ENCODE measurements at regions not wholly inside any gene's neighbourhood (a gene's known extent, or its start where the extent isn't known, plus 50 kb on each side); places are given as distances from the start of the nearest gene placed in this dataset.

DNA sequence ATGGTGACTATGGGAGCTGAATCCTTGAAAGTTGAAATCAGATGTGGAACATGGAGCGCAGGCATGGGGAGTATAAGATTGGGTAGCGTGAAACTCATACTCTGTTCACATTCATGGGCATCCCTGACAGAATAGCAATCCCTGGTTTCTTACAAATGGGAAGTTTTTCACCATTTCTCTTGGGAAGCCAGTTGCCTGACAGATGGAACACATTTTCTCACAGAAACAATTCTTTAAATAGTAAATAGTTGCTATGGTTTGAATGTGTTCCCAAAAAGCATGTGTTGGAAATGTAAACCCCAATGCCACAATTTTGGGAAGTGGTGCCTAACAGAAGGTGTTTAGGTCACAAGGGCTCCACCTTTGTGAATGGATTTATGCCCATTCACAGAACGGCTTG lies 262.8 kb upstream of the HS3ST5 start:
- H3K27ac ChIP-seq (ENCODE audit: low read depth, low read length), result no peak overlapping the region
- no peak overlapping the region for H2AFZ ChIP-seq (ENCODE audit: insufficient read depth, low read length, poor library complexity)
- no peaks in the 10 kb centered on the region for H3K4me1 ChIP-seq (ENCODE audit: control insufficient read depth in 1 of 2, insufficient read depth in 2 of 2, low read length in 2 of 2)
- H3K79me2 ChIP-seq (ENCODE audit: control insufficient read depth, insufficient read depth, low read length, poor library complexity), result no peaks in the 10 kb centered on the region
- WGBS (ENCODE audit: extremely low coverage, insufficient coverage, insufficient read length), result no CpG with 5 or more reads among the region's 3 CpGs
- H2BK5ac ChIP-seq (ENCODE audit: low read depth, low read length, poor library complexity), result no peak overlapping the region
- no peak overlapping the region for H2BK12ac ChIP-seq (ENCODE audit: low read length)
- no peak overlapping the region for H4K12ac ChIP-seq (ENCODE audit: low read depth, low read length)
- H3K9ac ChIP-seq (ENCODE audit: low read length), result no peak overlapping the region
- no peak overlapping the region for H2AK5ac ChIP-seq (ENCODE audit: low read length)
- no peak overlapping the region for H3K23ac ChIP-seq (ENCODE audit: low read length)
- H3K27me3 ChIP-seq (ENCODE audit: insufficient read depth, low read length), result no peaks in the 10 kb centered on the region
- no peak overlapping the region for H3K4ac ChIP-seq (ENCODE audit: low read depth, low read length)
- H3K4me2 ChIP-seq (ENCODE audit: low read length), result no peak overlapping the region
- no peak overlapping the region for H3K14ac ChIP-seq (ENCODE audit: low read length)
- H3K4me3 ChIP-seq (ENCODE audit: low read depth, low read length), result no peak overlapping the region
- no peak overlapping the region for H3K18ac ChIP-seq (ENCODE audit: low read length)
- no peaks in the 10 kb centered on the region for H3K9me3 ChIP-seq (ENCODE audit: insufficient read depth, low read depth, low read length)
- H4K91ac ChIP-seq (ENCODE audit: low read depth, low read length), result no peak overlapping the region
- DNase-seq, result no peak
- H3K79me1 ChIP-seq (ENCODE audit: low read length), result no peaks in the 10 kb centered on the region
- no peak overlapping the region for H2BK120ac ChIP-seq (ENCODE audit: insufficient read depth, low read length, poor library complexity)
- no peaks in the 10 kb centered on the region for H3K36me3 ChIP-seq (ENCODE audit: control insufficient read depth in 1 of 2, insufficient read depth in 2 of 2, low read length in 2 of 2)
- no peak overlapping the region for H4K8ac ChIP-seq (ENCODE audit: low read depth, low read length)

DNA sequence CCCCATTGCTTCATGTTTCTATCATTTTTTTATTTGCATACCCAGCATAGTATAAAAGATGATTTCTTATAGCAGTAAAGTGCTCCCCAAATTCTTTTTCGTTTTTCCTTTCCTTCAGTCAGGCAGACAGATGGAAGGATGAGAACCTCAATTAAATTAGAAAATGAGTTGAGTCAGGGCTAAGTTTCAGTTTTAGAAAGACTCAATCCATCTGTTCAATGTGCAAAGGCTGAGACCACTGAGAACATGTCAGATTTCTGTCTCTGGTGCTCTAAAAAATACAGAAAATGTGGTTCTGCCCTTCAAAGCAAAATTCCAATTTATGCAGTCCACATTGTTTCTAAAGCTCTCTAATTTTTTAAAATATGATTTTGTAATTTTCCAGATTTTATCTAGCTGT lies 257.6 kb upstream of the HS3ST5 start:
- H3K4me2 ChIP-seq (ENCODE audit: low read length), result no peak overlapping the region
- no peak overlapping the region for H3K9ac ChIP-seq (ENCODE audit: low read length)
- no peak overlapping the region for H2BK5ac ChIP-seq (ENCODE audit: low read depth, low read length, poor library complexity)
- no peak overlapping the region for H2BK120ac ChIP-seq (ENCODE audit: insufficient read depth, low read length, poor library complexity)
- H3K4me1 ChIP-seq (ENCODE audit: control insufficient read depth in 1 of 2, insufficient read depth in 2 of 2, low read length in 2 of 2), result no peaks in the 10 kb centered on the region
- no peak overlapping the region for H2AK5ac ChIP-seq (ENCODE audit: low read length)
- H4K8ac ChIP-seq (ENCODE audit: low read depth, low read length), result no peak overlapping the region
- no peak overlapping the region for H3K18ac ChIP-seq (ENCODE audit: low read length)
- no peak overlapping the region for H4K12ac ChIP-seq (ENCODE audit: low read depth, low read length)
- no peak overlapping the region for H3K27ac ChIP-seq (ENCODE audit: low read depth, low read length)
- no peak overlapping the region for H3K14ac ChIP-seq (ENCODE audit: low read length)
- H3K36me3 ChIP-seq (ENCODE audit: control insufficient read depth in 1 of 2, insufficient read depth in 2 of 2, low read length in 2 of 2), result no peaks in the 10 kb centered on the region
- no peak overlapping the region for H2BK12ac ChIP-seq (ENCODE audit: low read length)
- DNase-seq, result no peak
- H3K23ac ChIP-seq (ENCODE audit: low read length), result no peak overlapping the region
- no CpG with 5 or more reads among the region's 1 CpG for WGBS (ENCODE audit: extremely low coverage, insufficient coverage, insufficient read length)
- no peaks in the 10 kb centered on the region for H3K79me2 ChIP-seq (ENCODE audit: control insufficient read depth, insufficient read depth, low read length, poor library complexity)
- H3K27me3 ChIP-seq (ENCODE audit: insufficient read depth, low read length), result no peaks in the 10 kb centered on the region
- no peak overlapping the region for H2AFZ ChIP-seq (ENCODE audit: insufficient read depth, low read length, poor library complexity)
- H3K79me1 ChIP-seq (ENCODE audit: low read length), result no peaks in the 10 kb centered on the region
- H3K9me3 ChIP-seq (ENCODE audit: insufficient read depth, low read depth, low read length), result no peaks in the 10 kb centered on the region
- H3K4ac ChIP-seq (ENCODE audit: low read depth, low read length), result no peak overlapping the region
- no peak overlapping the region for H3K4me3 ChIP-seq (ENCODE audit: low read depth, low read length)
- no peak overlapping the region for H4K91ac ChIP-seq (ENCODE audit: low read depth, low read length)

DNA sequence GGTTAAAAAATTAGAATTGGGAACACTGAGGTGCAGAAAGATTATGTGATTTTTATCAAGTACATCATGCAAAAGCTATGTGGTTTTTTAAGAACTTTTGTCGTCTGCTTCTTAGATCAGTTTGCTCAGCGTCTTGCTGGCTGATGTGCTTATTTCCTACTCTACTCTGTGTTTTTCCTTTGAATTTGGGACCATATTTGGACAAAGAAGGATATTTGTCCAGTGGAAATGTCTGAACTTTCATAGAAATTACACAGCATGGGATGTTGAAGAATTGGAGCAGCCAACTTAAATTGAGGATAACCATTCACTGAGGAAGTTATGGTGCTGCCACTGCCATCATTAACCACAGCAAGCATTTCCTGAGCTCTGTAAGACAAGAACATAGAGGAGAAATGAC lies 252.8 kb upstream of the HS3ST5 start:
- no peaks in the 10 kb centered on the region for H3K27me3 ChIP-seq (ENCODE audit: insufficient read depth, low read length)
- H3K23ac ChIP-seq (ENCODE audit: low read length), result no peak overlapping the region
- H2BK120ac ChIP-seq (ENCODE audit: insufficient read depth, low read length, poor library complexity), result no peak overlapping the region
- no peak overlapping the region for H2AK5ac ChIP-seq (ENCODE audit: low read length)
- no peak for DNase-seq
- no CpG with 5 or more reads among the region's 2 CpGs for WGBS (ENCODE audit: extremely low coverage, insufficient coverage, insufficient read length)
- H3K4me2 ChIP-seq (ENCODE audit: low read length), result no peak overlapping the region
- H2AFZ ChIP-seq (ENCODE audit: insufficient read depth, low read length, poor library complexity), result no peak overlapping the region
- no peak overlapping the region for H3K4ac ChIP-seq (ENCODE audit: low read depth, low read length)
- H4K91ac ChIP-seq (ENCODE audit: low read depth, low read length), result no peak overlapping the region
- H3K36me3 ChIP-seq (ENCODE audit: control insufficient read depth in 1 of 2, insufficient read depth in 2 of 2, low read length in 2 of 2), result no peaks in the 10 kb centered on the region
- H3K79me2 ChIP-seq (ENCODE audit: control insufficient read depth, insufficient read depth, low read length, poor library complexity), result no peaks in the 10 kb centered on the region
- no peak overlapping the region for H3K18ac ChIP-seq (ENCODE audit: low read length)
- H3K9ac ChIP-seq (ENCODE audit: low read length), result no peak overlapping the region
- H2BK12ac ChIP-seq (ENCODE audit: low read length), result no peak overlapping the region
- no peak overlapping the region for H3K14ac ChIP-seq (ENCODE audit: low read length)
- H3K4me1 ChIP-seq (ENCODE audit: control insufficient read depth in 1 of 2, insufficient read depth in 2 of 2, low read length in 2 of 2), result no peaks in the 10 kb centered on the region
- H3K79me1 ChIP-seq (ENCODE audit: low read length), result no peaks in the 10 kb centered on the region
- H3K4me3 ChIP-seq (ENCODE audit: low read depth, low read length), result no peak overlapping the region
- no peak overlapping the region for H4K12ac ChIP-seq (ENCODE audit: low read depth, low read length)
- no peak overlapping the region for H3K27ac ChIP-seq (ENCODE audit: low read depth, low read length)
- H2BK5ac ChIP-seq (ENCODE audit: low read depth, low read length, poor library complexity), result no peak overlapping the region
- no peak overlapping the region for H4K8ac ChIP-seq (ENCODE audit: low read depth, low read length)
- no peaks in the 10 kb centered on the region for H3K9me3 ChIP-seq (ENCODE audit: insufficient read depth, low read depth, low read length)

DNA sequence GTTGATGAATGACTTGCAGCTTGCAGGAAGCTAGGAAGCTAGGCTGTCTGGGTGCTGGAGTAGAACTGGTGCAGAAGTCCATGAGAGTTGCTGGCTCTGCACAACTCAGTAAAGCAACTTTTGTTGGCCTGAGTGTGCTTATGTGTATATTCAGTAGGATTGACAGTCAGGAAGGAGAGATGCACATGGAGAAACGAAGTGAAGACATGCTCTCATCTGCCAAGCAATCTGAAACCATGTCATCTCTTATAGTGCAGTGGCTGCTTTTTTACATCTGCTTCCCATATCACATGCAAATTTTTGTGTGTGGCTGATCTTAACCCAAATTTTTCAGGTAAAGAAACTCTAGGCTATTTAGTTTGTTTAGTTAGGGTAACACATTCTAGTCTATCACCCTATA lies 252.4 kb upstream of the HS3ST5 start:
- Histone ChIP-seq H3K36me3 (ENCODE audit: control insufficient read depth in 1 of 2, insufficient read depth in 2 of 2, low read length in 2 of 2) (no peaks in the 10 kb centered on the region), H3K9ac (ENCODE audit: low read length) (no peak overlapping the region), H3K14ac (ENCODE audit: low read length) (no peak overlapping the region), H2AFZ (ENCODE audit: insufficient read depth, low read length, poor library complexity) (no peak overlapping the region), H3K18ac (ENCODE audit: low read length) (no peak overlapping the region), H3K4me2 (ENCODE audit: low read length) (no peak overlapping the region), H3K27ac (ENCODE audit: low read depth, low read length) (no peak overlapping the region), H3K4me3 (ENCODE audit: low read depth, low read length) (no peak overlapping the region), H3K79me1 (ENCODE audit: low read length) (no peaks in the 10 kb centered on the region), H3K4me1 (ENCODE audit: control insufficient read depth in 1 of 2, insufficient read depth in 2 of 2, low read length in 2 of 2) (no peaks in the 10 kb centered on the region), H2AK5ac (ENCODE audit: low read length) (no peak overlapping the region), H3K23ac (ENCODE audit: low read length) (no peak overlapping the region), H4K91ac (ENCODE audit: low read depth, low read length) (no peak overlapping the region), H3K9me3 (ENCODE audit: insufficient read depth, low read depth, low read length) (no peaks in the 10 kb centered on the region), H2BK12ac (ENCODE audit: low read length) (no peak overlapping the region), H3K79me2 (ENCODE audit: control insufficient read depth, insufficient read depth, low read length, poor library complexity) (no peaks in the 10 kb centered on the region), H3K27me3 (ENCODE audit: insufficient read depth, low read length) (no peaks in the 10 kb centered on the region), H3K4ac (ENCODE audit: low read depth, low read length) (no peak overlapping the region), H2BK120ac (ENCODE audit: insufficient read depth, low read length, poor library complexity) (no peak overlapping the region), H4K12ac (ENCODE audit: low read depth, low read length) (no peak overlapping the region), H4K8ac (ENCODE audit: low read depth, low read length) (no peak overlapping the region), H2BK5ac (ENCODE audit: low read depth, low read length, poor library complexity) (no peak overlapping the region)
- DNase-seq, result no peak
- WGBS (ENCODE audit: extremely low coverage, insufficient coverage, insufficient read length), result no CpG with 5 or more reads among the region's 1 CpG
